ENCODE measurements at regions not wholly inside any gene's neighbourhood (a gene's known extent, or its start where the extent isn't known, plus 50 kb on each side); places are given as distances from the start of the nearest gene placed in this dataset.

DNA sequence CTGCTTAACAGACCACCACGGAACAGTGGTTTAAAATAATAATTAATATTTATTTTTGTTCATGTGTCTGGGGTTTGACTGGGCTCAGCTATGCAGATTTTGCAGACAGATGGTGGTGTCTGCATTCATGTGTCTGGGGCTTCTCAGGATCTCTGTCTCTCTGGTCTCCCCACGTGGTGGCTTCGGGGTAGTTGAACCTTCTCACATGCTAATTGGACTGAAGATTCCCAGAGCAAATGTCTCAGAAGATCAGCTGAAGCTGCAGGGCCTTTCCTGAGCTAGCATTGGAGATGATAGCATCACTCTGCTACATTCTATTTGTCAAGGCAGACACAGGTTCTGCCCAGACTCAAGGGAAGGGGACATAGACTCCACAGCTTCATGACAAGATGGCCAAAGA lies 109.1 kb upstream of the DNAH14 start:
- no peak for TF ChIP-seq POLR2A (IDR thresholded peaks at IDR 0.05)
- TF ChIP-seq, protein P1, sequence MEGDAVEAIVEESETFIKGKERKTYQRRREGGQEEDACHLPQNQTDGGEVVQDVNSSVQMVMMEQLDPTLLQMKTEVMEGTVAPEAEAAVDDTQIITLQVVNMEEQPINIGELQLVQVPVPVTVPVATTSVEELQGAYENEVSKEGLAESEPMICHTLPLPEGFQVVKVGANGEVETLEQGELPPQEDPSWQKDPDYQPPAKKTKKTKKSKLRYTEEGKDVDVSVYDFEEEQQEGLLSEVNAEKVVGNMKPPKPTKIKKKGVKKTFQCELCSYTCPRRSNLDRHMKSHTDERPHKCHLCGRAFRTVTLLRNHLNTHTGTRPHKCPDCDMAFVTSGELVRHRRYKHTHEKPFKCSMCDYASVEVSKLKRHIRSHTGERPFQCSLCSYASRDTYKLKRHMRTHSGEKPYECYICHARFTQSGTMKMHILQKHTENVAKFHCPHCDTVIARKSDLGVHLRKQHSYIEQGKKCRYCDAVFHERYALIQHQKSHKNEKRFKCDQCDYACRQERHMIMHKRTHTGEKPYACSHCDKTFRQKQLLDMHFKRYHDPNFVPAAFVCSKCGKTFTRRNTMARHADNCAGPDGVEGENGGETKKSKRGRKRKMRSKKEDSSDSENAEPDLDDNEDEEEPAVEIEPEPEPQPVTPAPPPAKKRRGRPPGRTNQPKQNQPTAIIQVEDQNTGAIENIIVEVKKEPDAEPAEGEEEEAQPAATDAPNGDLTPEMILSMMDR (IDR thresholded peaks at IDR 0.05): no peak
